SK-N-SH (cell line): ENCODE measurements at regions not wholly inside any gene's neighbourhood (a gene's known extent, or its start where the extent isn't known, plus 50 kb on each side); places are given as distances from the start of the nearest gene placed in this dataset.

ENCODE experiments used
- CTCF ChIA-PET: fragments of 300-600, 350-600 bp; formaldehyde crosslinking; extraction: SDS; loops from one replicate; lab custom pipeline; 2021; lab: Yijun Ruan, JAX
- POLR2A ChIA-PET: fragments of 350-600 bp; sonication (Branson Sonifier 250); formaldehyde crosslinking; extraction: SDS; loops from one replicate; lab custom pipeline; 2020; ENCODE audit warnings: antibody characterized with exemption, inconsistent platforms; lab: Yijun Ruan, JAX
- DNase-seq: peaks from one replicate; pipeline ENCODE4 v3.0.0; 2012
- H2AFZ ChIP-seq: fragments of 200-600 bp; sonication (generic); 2 replicates; pipeline ENCODE4 v1.8.1; 2016; ENCODE audit warnings: antibody characterized with exemption, mild to moderate bottlenecking, low read depth
- H3F3A ChIP-seq: fragments of 200-600 bp; sonication (generic); replicated peaks from 2 replicates; pipeline ENCODE3; 2016; ENCODE audit warnings: antibody characterized with exemption, mild to moderate bottlenecking; ENCODE audit not compliant: insufficient read depth
- H3K27ac ChIP-seq, 2 experiments: fragments of 200-500 bp in 1 of 2; fragments of 200-600 bp in 1 of 2; sonication (Bioruptor generic) in 1 of 2; sonication (generic), shearing (Covaris generic) in 1 of 2; 2 replicates each; pipeline versions ENCODE4 v1.5.1 to v1.6.1; 2014 to 2016; ENCODE audit warnings: low read depth in 2 of 2, inconsistent platforms in 1 of 2, low read length in 1 of 2, mild to moderate bottlenecking in 1 of 2, mixed read lengths in 1 of 2
- H3K27me3 ChIP-seq: fragments of 200-600 bp; sonication (generic), shearing (Covaris generic); 2 replicates; pipeline ENCODE4 v1.6.1; 2016; ENCODE audit warnings: mixed run types; ENCODE audit not compliant: insufficient read depth
- H3K36me3 ChIP-seq, 2 experiments: fragments of 200-500 bp in 1 of 2; fragments of 200-600 bp in 1 of 2; sonication (Bioruptor generic) in 1 of 2; sonication (generic) in 1 of 2; replicated peaks in 1 of 2; 2 replicates each; pipeline versions ENCODE3 to v1.5.1; 2014 to 2016; ENCODE audit warnings: low read length in 1 of 2, mild to moderate bottlenecking in 1 of 2; ENCODE audit not compliant: insufficient read depth in 2 of 2, control insufficient read depth in 1 of 2
- H3K4me1 ChIP-seq, 2 experiments: fragments of 200-500 bp in 1 of 2; fragments of 200-600 bp in 1 of 2; sonication (Bioruptor generic) in 1 of 2; sonication (generic), shearing (Covaris generic) in 1 of 2; 2 replicates each; pipeline versions ENCODE4 v1.5.1 to v1.6.1; 2014 to 2016; ENCODE audit warnings: low read depth in 1 of 2, low read length in 1 of 2, mixed run types in 1 of 2; ENCODE audit not compliant: insufficient read depth in 2 of 2, control insufficient read depth in 1 of 2
- H3K4me2 ChIP-seq: fragments of 200-600 bp; sonication (generic), shearing (Covaris generic); 2 replicates; pipeline ENCODE4 v1.6.1; 2017; ENCODE audit warnings: mixed run types
- H3K4me3 ChIP-seq, 2 experiments: fragments of 200-500 bp in 1 of 2; fragments of 200-600 bp in 1 of 2; sonication (Bioruptor generic) in 1 of 2; sonication (generic), shearing (Covaris generic) in 1 of 2; 2 replicates each; pipeline versions ENCODE4 v1.5.1 to v1.8.1; 2014 to 2016; ENCODE audit warnings: low read depth in 2 of 2, inconsistent platforms in 1 of 2, low read length in 1 of 2, mild to moderate bottlenecking in 1 of 2, mixed read lengths in 1 of 2, moderate library complexity in 1 of 2
- H3K79me2 ChIP-seq: fragments of 200-600 bp; sonication (generic); 2 replicates; pipeline ENCODE4 v1.8.1; 2017; ENCODE audit warnings: mild to moderate bottlenecking; ENCODE audit not compliant: insufficient read depth
- H3K9ac ChIP-seq: fragments of 200-600 bp; sonication (generic); 2 replicates; pipeline ENCODE4 v1.6.1; 2017; ENCODE audit warnings: mixed run types
- H3K9me2 ChIP-seq: fragments of 200-600 bp; sonication (generic); 2 replicates; pipeline ENCODE4 v1.6.1; 2017; ENCODE audit warnings: mixed run types
- H3K9me3 ChIP-seq: fragments of 200-600 bp; sonication (generic); 2 replicates; pipeline ENCODE4 v1.6.1; 2017; ENCODE audit warnings: mixed run types, mild to moderate bottlenecking, moderate library complexity
- H4K20me1 ChIP-seq: fragments of 200-600 bp; sonication (generic); 2 replicates; pipeline ENCODE4 v1.6.1; 2017; ENCODE audit warnings: mild to moderate bottlenecking, mixed run types; ENCODE audit not compliant: insufficient read depth
- CTCF ChIP-seq: fragments of 200-600 bp; sonication (generic); IDR thresholded peaks from 2 replicates; pipeline ENCODE4 v1.6.1; 2017; ENCODE audit warnings: antibody characterized with exemption, mild to moderate bottlenecking, moderate library complexity
- EP300 ChIP-seq, 2 experiments: IDR thresholded peaks; 2 replicates each; pipeline versions ENCODE4 v1.4.0 to v1.6.1; 2012; ENCODE audit warnings: borderline replicate concordance in 1 of 2, low read depth in 1 of 2, low read length in 1 of 2
- EZH2phosphoT487 ChIP-seq: fragments of 200-600 bp; sonication (generic); IDR thresholded peaks from 2 replicates; pipeline ENCODE4 v1.6.1; 2017; ENCODE audit warnings: low read depth, mixed run types, mild to moderate bottlenecking, antibody characterized with exemption, moderate library complexity, borderline replicate concordance
- FOSL2 ChIP-seq: IDR thresholded peaks from 2 replicates; pipeline ENCODE4 v1.4.0; 2012; ENCODE audit warnings: low read depth, mild to moderate bottlenecking, moderate library complexity, borderline replicate concordance
- FOXJ3 ChIP-seq: sonication (generic); formaldehyde crosslinking; IDR thresholded peaks from 2 replicates; pipeline ENCODE4 v1.5.1; 2020; ENCODE audit warnings: mild to moderate bottlenecking, missing genetic modification reagents
- GABPA ChIP-seq: IDR thresholded peaks from 2 replicates; pipeline ENCODE4 v1.4.0; 2012; ENCODE audit warnings: low read depth, mild to moderate bottlenecking
- IRF3 ChIP-seq: fragments of 150-350 bp; IDR thresholded peaks from 2 replicates; pipeline ENCODE4 v1.6.1; 2016; ENCODE audit warnings: mild to moderate bottlenecking, low read depth, low read length
- MAX ChIP-seq: IDR thresholded peaks from 2 replicates; pipeline ENCODE4 v1.4.0; 2012; ENCODE audit warnings: low read depth
- MEF2A ChIP-seq: IDR thresholded peaks from 2 replicates; pipeline ENCODE4 v1.4.0; 2012; ENCODE audit warnings: low read depth, borderline replicate concordance
- NRF1 ChIP-seq: IDR thresholded peaks from 2 replicates; pipeline ENCODE4 v1.6.1; 2012; ENCODE audit warnings: low read depth, mild to moderate bottlenecking, low read length
- POLR2AphosphoS5 ChIP-seq: IDR thresholded peaks from 2 replicates; pipeline ENCODE4 v1.6.1; 2012; ENCODE audit warnings: low read depth, low read length
- RFX5 ChIP-seq: IDR thresholded peaks from 2 replicates; pipeline ENCODE4 v1.6.1; 2012; ENCODE audit warnings: mild to moderate bottlenecking, improper control_type of control experiment, low read length
- RXRA ChIP-seq: IDR thresholded peaks from 2 replicates; pipeline ENCODE4 v1.4.0; 2012; ENCODE audit warnings: low read depth, mild to moderate bottlenecking, borderline replicate concordance
- SIN3A ChIP-seq: IDR thresholded peaks from 2 replicates; pipeline ENCODE4 v1.6.1; 2012; ENCODE audit warnings: low read depth, mild to moderate bottlenecking, low read length, moderate library complexity, borderline replicate concordance
- USF1 ChIP-seq: IDR thresholded peaks from 2 replicates; pipeline ENCODE4 v1.4.0; 2012; ENCODE audit warnings: low read depth, borderline replicate concordance
- WGBS: methylation state at CpG from one replicate; pipeline ENCODE4 v1.1.6; 2017; ENCODE audit warnings: low lambda C conversion rate; 5-methylcytosine and 5-hydroxymethylcytosine counted together

- TF ChIP-seq RFX5 = no peak
- no peak for TF ChIP-seq MEF2A
- TF ChIP-seq, all 33 proteins: peak for 0
Measured at GRCh38 chr4:37139987-37140386, 104.6 kb upstream of the NWD2 start (continued).

GRCh38 chr4:37146260-37146659 lies 98.3 kb upstream of the NWD2 start:
- H3K9me2 ChIP-seq = no peaks in the 10 kb centered on the region
- no peaks in the 10 kb centered on the region for H3K4me1 ChIP-seq
- H3K27me3 ChIP-seq = no peaks in the 10 kb centered on the region
- no peak overlapping the region for H3K9ac ChIP-seq
- ChIA-PET CTCF (no interaction called here), POLR2A (no interaction called here)
- H3F3A ChIP-seq = no peaks in the 10 kb centered on the region
- 6% methylated on average over 2 of the region's 2 CpGs for WGBS
- no peaks in the 10 kb centered on the region for H3K36me3 ChIP-seq
- H3K79me2 ChIP-seq = no peaks in the 10 kb centered on the region
- H2AFZ ChIP-seq = no peak overlapping the region
- H4K20me1 ChIP-seq = no peaks in the 10 kb centered on the region
- H3K9me3 ChIP-seq = no peaks in the 10 kb centered on the region
- H3K4me2 ChIP-seq = no peak overlapping the region
- no peak overlapping the region for H3K4me3 ChIP-seq
- no peak for TF ChIP-seq RXRA
- no peak for TF ChIP-seq EZH2phosphoT487
- no peak for TF ChIP-seq NRF1
- TF ChIP-seq FOXJ3 (CRISPR knock-in tag) = no peak
- TF ChIP-seq EP300 (IDR thresholded peaks at IDR 0.05; ENCODE audit: borderline replicate concordance in 1 of 2, low read depth in 1 of 2, low read length in 1 of 2) = no peak
- TF ChIP-seq MAX = no peak
- TF ChIP-seq IRF3 = no peak
- TF ChIP-seq SIN3A = no peak
- DNase-seq = no peak
- H3K27ac ChIP-seq = no peak overlapping the region

- Histone ChIP-seq H3K79me2 (no peaks in the 10 kb centered on the region), H3K9me3 (no peaks in the 10 kb centered on the region), H4K20me1 (no peaks in the 10 kb centered on the region), H3K4me3 (no peak overlapping the region), H3K27me3 (no peaks in the 10 kb centered on the region; the same call in 1 of the 2 replicates), H3K9ac (no peak overlapping the region), H3K4me1 (no peaks in the 10 kb centered on the region), H3K4me2 (no peak overlapping the region), H3K36me3 (no peaks in the 10 kb centered on the region), H3F3A (no peaks in the 10 kb centered on the region), H3K9me2 (no peaks in the 10 kb centered on the region), H2AFZ (no peak overlapping the region), H3K27ac (no peak overlapping the region)
- ChIA-PET CTCF (no interaction called here), POLR2A (no interaction called here)
- DNase-seq = no peak
- WGBS = 6% methylated on average over 2 of the region's 2 CpGs
- TF ChIP-seq GABPA (no peak), MEF2A (no peak), NRF1 (no peak), CTCF (no peak), FOSL2 (no peak), IRF3 (no peak), USF1 (no peak), POLR2AphosphoS5 (no peak), EP300 (IDR thresholded peaks at IDR 0.05; ENCODE audit: borderline replicate concordance in 1 of 2, low read depth in 1 of 2, low read length in 1 of 2) (no peak), FOXJ3 (CRISPR knock-in tag) (no peak)
Measured at GRCh38 chr4:37157476-37158167, 86.9 kb upstream of the NWD2 start.
